Left lung (tissue), 4 donors: ENCODE measurements at regions not wholly inside any gene's neighbourhood (a gene's known extent, or its start where the extent isn't known, plus 50 kb on each side); places are given as distances from the start of the nearest gene placed in this dataset.

ENCODE experiments used
- ATAC-seq: fragments of 200-7000 bp; cut with Tn5 transposase; one replicate; pipeline ENCODE4 v1.9.1; 2020; ENCODE audit warnings: moderate library complexity
- DNase-seq, 4 donors: peaks; one replicate each; pipeline ENCODE4 v3.0.0-alpha.2; 2013 to 2020
- H3K27ac ChIP-seq, 2 donors: fragments of 200-600 bp; sonication (generic) in 1 of 2; one replicate each; pipeline versions ENCODE4 v1.5.0 to v1.8.0; 2020 to 2021
- H3K27me3 ChIP-seq, 2 donors: fragments of 200-600 bp; sonication (generic) in 1 of 2; one replicate each; pipeline versions ENCODE4 v1.5.0 to v1.8.0; 2020 to 2021
- H3K36me3 ChIP-seq, 2 donors: fragments of 200-600 bp; sonication (generic) in 1 of 2; one replicate each; pipeline versions ENCODE4 v1.5.0 to v1.8.0; 2020 to 2021
- H3K4me1 ChIP-seq, 2 donors: fragments of 200-600 bp; one replicate each; pipeline ENCODE4 v1.8.0; 2021
- H3K4me3 ChIP-seq, 2 donors: fragments of 200-600 bp; sonication (generic) in 1 of 2; one replicate each; pipeline versions ENCODE4 v1.5.0 to v1.8.0; 2020 to 2021; ENCODE audit warnings: mild to moderate bottlenecking in 1 of 2
- H3K9me3 ChIP-seq, 2 donors: fragments of 200-600 bp; sonication (generic) in 1 of 2; one replicate each; pipeline versions ENCODE4 v1.5.0 to v1.8.0; 2020 to 2021
- intact Hi-C, 2 donors: fragments of 100-400 bp; cut with DNase I; formaldehyde crosslinking; loops; one replicate each; pipeline versions ENCODE4 v1.11.2 to v1.14.2; 2022
- TF ChIP-seq, protein P1 (sequence below), 2 donors: fragments of 200-600 bp; sonication (generic) in 1 of 2; IDR thresholded peaks; one replicate each; pipeline versions ENCODE4 v1.5.0 to v1.8.0; 2021; ENCODE audit warnings: antibody characterized with exemption in 2 of 2
- donor health status: DM: no; HTN: yes; CAD: no.
- donor health status: DM: no; HTN: no; CAD: no.

DNA sequence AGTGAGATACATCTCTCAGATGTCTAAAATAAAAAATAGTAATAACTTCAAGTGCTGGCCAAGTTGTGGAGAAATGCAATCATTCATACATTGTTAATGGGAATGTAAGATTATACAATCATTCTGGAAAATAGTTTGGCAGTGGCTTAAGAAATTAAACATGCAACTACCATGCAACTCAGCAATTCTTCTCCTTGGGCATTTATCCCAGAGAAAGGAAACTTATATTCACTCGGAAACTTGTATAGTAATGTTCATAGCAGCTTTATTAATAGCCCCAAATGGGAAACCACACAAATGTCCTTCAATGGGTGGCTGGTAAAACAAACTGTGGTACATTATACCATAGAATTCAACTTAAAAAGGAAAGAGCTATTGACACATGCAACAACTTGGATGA, 274.0 kb upstream of the SPRED2 start:
- intact Hi-C loops, result no loop called here

DNA sequence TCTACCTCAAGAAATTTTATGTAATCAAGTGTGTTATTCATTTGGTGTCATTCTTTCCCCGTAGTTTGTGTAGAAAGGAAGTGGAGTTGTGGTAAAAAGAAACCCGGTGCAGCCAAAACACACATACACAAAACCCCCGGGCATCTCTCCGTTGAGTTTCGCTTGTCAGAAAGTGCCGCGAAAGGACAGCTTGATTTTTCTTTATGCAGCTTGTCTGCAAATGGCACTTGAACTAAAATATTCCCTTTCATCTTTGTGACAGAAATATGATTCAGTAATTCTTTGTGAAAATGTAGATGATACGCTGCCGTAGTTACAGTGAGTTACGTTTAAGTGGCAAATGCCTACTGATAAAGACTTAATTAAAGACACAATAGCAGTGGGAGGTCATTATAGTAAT, 268.8 kb upstream of the SPRED2 start:
- TF ChIP-seq, protein P1, sequence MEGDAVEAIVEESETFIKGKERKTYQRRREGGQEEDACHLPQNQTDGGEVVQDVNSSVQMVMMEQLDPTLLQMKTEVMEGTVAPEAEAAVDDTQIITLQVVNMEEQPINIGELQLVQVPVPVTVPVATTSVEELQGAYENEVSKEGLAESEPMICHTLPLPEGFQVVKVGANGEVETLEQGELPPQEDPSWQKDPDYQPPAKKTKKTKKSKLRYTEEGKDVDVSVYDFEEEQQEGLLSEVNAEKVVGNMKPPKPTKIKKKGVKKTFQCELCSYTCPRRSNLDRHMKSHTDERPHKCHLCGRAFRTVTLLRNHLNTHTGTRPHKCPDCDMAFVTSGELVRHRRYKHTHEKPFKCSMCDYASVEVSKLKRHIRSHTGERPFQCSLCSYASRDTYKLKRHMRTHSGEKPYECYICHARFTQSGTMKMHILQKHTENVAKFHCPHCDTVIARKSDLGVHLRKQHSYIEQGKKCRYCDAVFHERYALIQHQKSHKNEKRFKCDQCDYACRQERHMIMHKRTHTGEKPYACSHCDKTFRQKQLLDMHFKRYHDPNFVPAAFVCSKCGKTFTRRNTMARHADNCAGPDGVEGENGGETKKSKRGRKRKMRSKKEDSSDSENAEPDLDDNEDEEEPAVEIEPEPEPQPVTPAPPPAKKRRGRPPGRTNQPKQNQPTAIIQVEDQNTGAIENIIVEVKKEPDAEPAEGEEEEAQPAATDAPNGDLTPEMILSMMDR (IDR thresholded peaks at IDR 0.05), result no peak
- ATAC-seq (no peak), DNase-seq (no peak)
- Histone ChIP-seq H3K4me3 (no peak overlapping the region), H3K27ac (no peak overlapping the region), H3K36me3 (no peaks in the 10 kb centered on the region), H3K9me3 (no peaks in the 10 kb centered on the region), H3K4me1 (no peaks in the 10 kb centered on the region), H3K27me3 (no peaks in the 10 kb centered on the region)
- intact Hi-C loops, result no loop called here

More for the DNA sequence above, 274.0 kb upstream of the SPRED2 start:
- TF ChIP-seq, protein P1 (IDR thresholded peaks at IDR 0.05), result no peak
- no peak overlapping the region for H3K4me3 ChIP-seq
- no peaks in the 10 kb centered on the region for H3K36me3 ChIP-seq
- no peaks in the 10 kb centered on the region for H3K27me3 ChIP-seq
- no peaks in the 10 kb centered on the region for H3K9me3 ChIP-seq
- no peak overlapping the region for H3K27ac ChIP-seq
- no peak for DNase-seq
- no peak for ATAC-seq
- no peaks in the 10 kb centered on the region for H3K4me1 ChIP-seq

DNA sequence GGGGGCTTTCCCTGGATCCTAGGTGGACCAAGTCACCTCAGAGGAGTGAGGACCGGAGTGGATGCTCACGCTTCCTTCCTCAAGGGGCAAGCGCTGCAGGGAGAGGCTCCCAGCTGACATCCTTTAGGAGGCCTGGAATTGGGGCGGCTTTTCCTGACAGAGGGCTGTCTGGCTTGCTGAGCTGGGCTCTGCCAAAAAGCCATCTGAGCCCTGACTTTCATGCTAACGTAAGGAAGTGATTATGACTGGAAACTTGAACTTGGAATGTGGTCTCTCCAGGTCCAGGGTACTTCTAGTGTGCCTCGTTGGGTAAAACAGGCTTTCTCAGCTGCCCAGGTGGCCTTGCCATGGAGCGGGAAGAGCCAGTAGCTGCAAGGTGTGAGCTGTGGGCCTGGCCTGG, 268.3 kb upstream of the SPRED2 start:
- DNase-seq, result no peak
- Histone ChIP-seq H3K4me3 (no peak overlapping the region), H3K27ac (no peak overlapping the region), H3K36me3 (no peaks in the 10 kb centered on the region), H3K27me3 (no peaks in the 10 kb centered on the region), H3K9me3 (no peaks in the 10 kb centered on the region), H3K4me1 (no peaks in the 10 kb centered on the region)
- no peak for ATAC-seq
- intact Hi-C loops, result no loop called here
- TF ChIP-seq, protein P1 (IDR thresholded peaks at IDR 0.05), result no peak

DNA sequence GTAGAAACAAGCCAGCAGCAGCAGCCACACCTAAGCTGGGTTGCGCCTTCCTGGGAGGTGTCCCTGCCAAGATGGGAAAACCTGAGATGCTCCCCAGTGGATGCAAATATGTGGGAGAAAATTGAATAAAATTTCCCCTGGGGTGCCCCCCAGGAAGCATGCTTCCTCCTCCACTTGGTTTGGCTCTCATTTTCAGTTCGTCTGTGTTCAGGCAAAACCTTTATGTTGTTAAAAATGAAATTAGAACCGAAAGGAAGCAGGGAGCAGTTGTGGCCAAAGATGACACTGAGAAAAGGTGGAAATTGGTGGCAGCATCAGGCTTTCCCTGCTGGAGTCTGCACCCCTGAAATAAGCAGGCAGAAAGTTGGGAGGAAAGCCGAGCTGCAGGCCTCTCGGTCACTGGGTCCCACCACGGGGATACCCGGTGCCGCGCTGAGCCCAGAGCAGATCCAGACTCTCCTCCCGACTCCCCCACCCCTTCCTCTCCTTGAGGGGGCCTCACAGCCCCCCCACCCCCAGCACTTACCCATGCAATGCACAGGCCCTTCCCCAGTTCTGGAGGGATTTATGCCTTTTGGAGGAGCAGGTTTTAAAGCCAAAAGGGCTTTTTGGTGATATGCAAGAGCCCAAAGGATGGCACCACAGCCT, 267.7 kb upstream of the SPRED2 start:
- ATAC-seq (no peak), DNase-seq (peak in 1 of 4 donors; percentile 55)
- Histone ChIP-seq H3K4me1 (no peaks in the 10 kb centered on the region), H3K9me3 (no peaks in the 10 kb centered on the region), H3K27ac (no peak overlapping the region), H3K36me3 (no peaks in the 10 kb centered on the region), H3K27me3 (no peaks in the 10 kb centered on the region), H3K4me3 (no peak overlapping the region)
- intact Hi-C loops, result no loop called here
- TF ChIP-seq, protein P1 (IDR thresholded peaks at IDR 0.05), result no peak

DNA sequence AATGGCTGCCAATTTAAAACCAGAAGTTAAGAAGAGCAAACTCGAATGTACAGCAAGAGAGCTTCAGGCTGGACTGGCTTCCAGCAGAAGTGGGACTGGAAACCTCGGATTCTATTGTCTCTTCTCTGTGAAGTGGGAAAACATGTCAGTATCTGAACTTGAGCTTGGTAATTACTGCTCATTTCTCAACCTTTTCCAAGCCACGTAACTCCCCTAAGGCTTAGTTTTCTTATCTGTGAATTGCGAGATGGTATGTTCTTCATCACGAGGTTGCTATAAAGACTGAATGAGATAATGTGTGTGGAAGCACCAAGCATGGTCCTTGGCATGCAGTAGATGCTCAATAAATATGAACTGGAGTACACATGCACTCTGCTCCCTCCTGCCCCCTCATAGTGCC, 259.4 kb upstream of the SPRED2 start:
- H3K27ac ChIP-seq, result no peak overlapping the region
- TF ChIP-seq, protein P1 (IDR thresholded peaks at IDR 0.05), result no peak
- H3K36me3 ChIP-seq, result no peaks in the 10 kb centered on the region
- no peak for DNase-seq
- no peaks in the 10 kb centered on the region for H3K9me3 ChIP-seq
- no peak overlapping the region for H3K4me3 ChIP-seq
- H3K27me3 ChIP-seq, result no peaks in the 10 kb centered on the region
- ATAC-seq, result no peak
- intact Hi-C loops, result no loop called here
- no peaks in the 10 kb centered on the region for H3K4me1 ChIP-seq
